Neural crest cell (in vitro differentiated cells): ENCODE measurements at regions not wholly inside any gene's neighbourhood (a gene's known extent, or its start where the extent isn't known, plus 50 kb on each side); places are given as distances from the start of the nearest gene placed in this dataset.

Experiments used
- DNase-seq: peaks from one replicate; pipeline ENCODE4 v3.0.0; 2021; ENCODE audit warnings: low read depth, mixed read lengths, low spot score
- H3K27ac Mint-ChIP-seq: one replicate; pipeline ENCODE4 v1.8.0; 2021; ENCODE audit warnings: mild to moderate bottlenecking, mixed read lengths; ENCODE audit not compliant: unreplicated experiment
- H3K27me3 Mint-ChIP-seq: 2 replicates; pipeline ENCODE4 v1.8.0; 2021; ENCODE audit warnings: low read depth, mild to moderate bottlenecking, mixed read lengths
- H3K36me3 Mint-ChIP-seq: 2 replicates; pipeline ENCODE4 v1.8.0; 2021; ENCODE audit warnings: low read depth, mild to moderate bottlenecking, mixed read lengths
- H3K4me1 Mint-ChIP-seq: 2 replicates; pipeline ENCODE4 v1.8.0; 2021; ENCODE audit warnings: mixed read lengths
- H3K4me3 Mint-ChIP-seq: one replicate; pipeline ENCODE4 v1.8.0; 2021; ENCODE audit warnings: mild to moderate bottlenecking, mixed read lengths
- H3K9me3 Mint-ChIP-seq: 2 replicates; pipeline ENCODE4 v1.8.0; 2021; ENCODE audit warnings: mixed read lengths
- TF ChIP-seq, protein P1 (sequence below): fragments of 200-600 bp; sonication (generic); conservative IDR thresholded peaks from 2 replicates; pipeline ENCODE4 v1.5.0; 2021; ENCODE audit warnings: antibody characterized with exemption, mild to moderate bottlenecking

DNA sequence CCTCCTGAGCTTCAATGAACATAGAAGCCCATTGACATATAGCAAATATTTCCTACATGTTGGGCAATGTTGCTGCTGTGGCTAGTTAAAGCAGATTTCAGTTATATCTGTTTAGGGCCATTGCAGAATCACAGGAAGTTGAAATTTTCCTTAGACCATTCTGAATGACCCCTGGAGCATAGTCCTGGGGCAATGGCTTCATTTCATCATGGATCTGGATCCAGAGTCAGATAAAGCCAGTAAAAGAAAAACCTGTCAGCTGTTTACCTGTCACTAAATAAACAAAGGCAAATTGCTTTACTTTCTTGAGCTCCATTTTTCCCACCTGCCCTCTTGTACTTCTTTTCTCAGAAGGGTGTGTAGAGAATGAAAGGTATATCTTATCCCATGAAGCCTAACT is 494.0 kb upstream of the MAP3K7 start:
- Mint-ChIP-seq H3K4me3 (no peak overlapping the region), H3K27ac (no peak overlapping the region), H3K4me1 (peaks cover 22% of the 10 kb centered on the region), H3K36me3 (no peaks in the 10 kb centered on the region), H3K9me3 (no peaks in the 10 kb centered on the region), H3K27me3 (no peaks in the 10 kb centered on the region)
- TF ChIP-seq, protein P1, sequence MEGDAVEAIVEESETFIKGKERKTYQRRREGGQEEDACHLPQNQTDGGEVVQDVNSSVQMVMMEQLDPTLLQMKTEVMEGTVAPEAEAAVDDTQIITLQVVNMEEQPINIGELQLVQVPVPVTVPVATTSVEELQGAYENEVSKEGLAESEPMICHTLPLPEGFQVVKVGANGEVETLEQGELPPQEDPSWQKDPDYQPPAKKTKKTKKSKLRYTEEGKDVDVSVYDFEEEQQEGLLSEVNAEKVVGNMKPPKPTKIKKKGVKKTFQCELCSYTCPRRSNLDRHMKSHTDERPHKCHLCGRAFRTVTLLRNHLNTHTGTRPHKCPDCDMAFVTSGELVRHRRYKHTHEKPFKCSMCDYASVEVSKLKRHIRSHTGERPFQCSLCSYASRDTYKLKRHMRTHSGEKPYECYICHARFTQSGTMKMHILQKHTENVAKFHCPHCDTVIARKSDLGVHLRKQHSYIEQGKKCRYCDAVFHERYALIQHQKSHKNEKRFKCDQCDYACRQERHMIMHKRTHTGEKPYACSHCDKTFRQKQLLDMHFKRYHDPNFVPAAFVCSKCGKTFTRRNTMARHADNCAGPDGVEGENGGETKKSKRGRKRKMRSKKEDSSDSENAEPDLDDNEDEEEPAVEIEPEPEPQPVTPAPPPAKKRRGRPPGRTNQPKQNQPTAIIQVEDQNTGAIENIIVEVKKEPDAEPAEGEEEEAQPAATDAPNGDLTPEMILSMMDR, result no peak
- no peak for DNase-seq

DNA sequence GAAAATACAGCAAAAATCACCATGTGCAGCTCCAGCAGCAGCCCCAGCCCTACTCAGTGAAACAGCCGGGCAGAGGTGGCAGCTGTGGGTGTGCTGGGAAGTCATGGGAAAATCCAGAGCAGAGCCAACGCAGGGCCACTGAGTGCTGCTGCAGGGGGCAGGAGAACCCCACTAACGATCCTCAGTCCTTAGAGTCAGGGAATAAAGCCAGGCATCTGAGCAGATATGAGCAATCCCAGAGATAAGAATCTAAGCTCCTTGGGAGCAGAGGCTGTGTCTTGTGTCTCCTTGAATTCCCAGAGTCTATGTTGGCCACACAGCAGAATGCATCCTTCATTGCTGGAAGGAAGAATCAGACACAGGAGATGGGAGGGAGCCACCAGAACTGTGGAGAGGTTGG is 493.1 kb upstream of the MAP3K7 start:
- Mint-ChIP-seq H3K27me3 (no peaks in the 10 kb centered on the region), H3K27ac (no peak overlapping the region), H3K4me3 (no peak overlapping the region), H3K4me1 (peaks cover 22% of the 10 kb centered on the region), H3K9me3 (no peaks in the 10 kb centered on the region), H3K36me3 (no peaks in the 10 kb centered on the region)
- TF ChIP-seq, protein P1, result no peak
- DNase-seq, result no peak

DNA sequence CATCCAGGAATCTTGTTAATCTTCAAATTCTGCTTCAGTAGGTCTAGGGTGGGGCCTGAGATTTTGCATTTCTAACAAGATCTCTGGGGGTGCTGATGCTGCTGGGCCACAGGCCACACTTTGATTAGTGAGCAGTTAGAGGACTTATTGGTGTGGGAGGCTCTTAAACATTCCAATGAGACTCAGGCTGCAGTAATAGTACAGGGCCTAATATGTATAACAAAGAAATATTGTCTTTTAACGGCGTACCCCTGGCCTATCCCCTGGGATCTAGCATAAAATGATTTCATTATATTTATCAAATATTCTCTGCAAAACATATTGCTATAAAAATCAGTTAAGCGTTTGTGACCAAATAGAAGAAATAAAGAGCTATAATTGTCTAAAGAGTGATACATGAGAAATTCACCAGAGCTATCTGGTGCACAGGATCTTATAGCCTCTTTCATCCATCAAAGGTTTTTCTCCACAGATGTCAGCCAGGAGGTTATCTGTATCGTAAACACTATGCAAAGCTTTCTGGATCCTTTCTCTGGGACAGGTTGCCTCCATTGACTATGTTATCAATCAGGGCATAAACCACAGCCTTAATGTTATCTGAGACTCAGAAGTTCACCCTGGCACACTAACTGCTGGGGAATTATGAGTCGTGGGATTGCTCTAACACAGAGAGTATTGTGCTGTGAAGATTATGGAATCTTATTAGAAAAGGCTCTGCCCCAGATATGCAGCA is 488.5 kb upstream of the MAP3K7 start:
- Mint-ChIP-seq H3K9me3 (peaks cover 2% of the 10 kb centered on the region), H3K36me3 (no peaks in the 10 kb centered on the region), H3K4me3 (no peak overlapping the region), H3K27me3 (no peaks in the 10 kb centered on the region), H3K27ac (no peak overlapping the region), H3K4me1 (no peaks in the 10 kb centered on the region)
- TF ChIP-seq, protein P1, result no peak
- no peak for DNase-seq

DNA sequence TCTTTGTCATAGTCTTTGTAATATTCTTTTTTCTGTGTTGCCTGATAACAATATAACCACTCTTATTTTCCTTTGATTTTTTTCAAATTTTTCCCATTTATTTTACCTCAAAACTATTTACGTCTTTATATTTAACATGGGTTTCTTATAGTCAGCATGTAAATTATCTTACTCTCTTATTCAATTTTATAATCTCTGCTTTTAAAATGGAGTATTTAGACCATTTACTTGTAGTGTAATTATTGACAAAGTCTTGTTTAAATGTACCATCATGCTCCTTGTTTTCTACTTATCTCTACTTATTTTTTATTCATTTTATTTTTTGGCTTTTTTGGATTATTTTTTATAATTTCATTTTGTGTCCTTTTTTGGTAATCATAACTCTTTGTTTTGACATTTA is 476.5 kb upstream of the MAP3K7 start:
- TF ChIP-seq, protein P1, result no peak
- H3K27ac Mint-ChIP-seq, result no peak overlapping the region
- peaks cover 16% of the 10 kb centered on the region for H3K9me3 Mint-ChIP-seq
- no peak for DNase-seq
- peaks cover 7% of the 10 kb centered on the region for H3K4me1 Mint-ChIP-seq
- H3K27me3 Mint-ChIP-seq, result no peaks in the 10 kb centered on the region
- H3K36me3 Mint-ChIP-seq, result peaks cover 3% of the 10 kb centered on the region
- H3K4me3 Mint-ChIP-seq, result no peak overlapping the region

DNA sequence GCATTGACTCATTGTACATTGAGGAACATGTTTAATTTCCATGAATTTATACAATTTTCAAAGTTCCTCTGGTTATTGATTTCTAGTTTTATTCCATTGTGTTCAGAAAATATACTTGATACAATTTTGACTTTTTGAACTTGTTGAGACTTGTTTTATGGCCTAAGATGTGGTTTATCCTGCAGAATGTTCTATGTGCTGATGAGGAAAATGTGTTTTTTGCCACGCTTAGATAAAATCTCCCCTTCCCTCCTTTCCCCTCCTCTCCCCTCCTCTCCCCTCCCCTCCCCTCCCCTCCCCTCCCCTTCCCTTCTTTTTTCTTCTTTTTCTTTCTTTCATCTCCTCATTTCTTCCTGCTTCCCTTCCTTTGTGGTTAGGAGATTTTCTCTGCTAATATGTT is 470.8 kb upstream of the MAP3K7 start:
- TF ChIP-seq, protein P1, result no peak
- H3K4me1 Mint-ChIP-seq, result peaks cover 4% of the 10 kb centered on the region
- H3K4me3 Mint-ChIP-seq, result no peak overlapping the region
- no peaks in the 10 kb centered on the region for H3K27me3 Mint-ChIP-seq
- H3K27ac Mint-ChIP-seq, result no peak overlapping the region
- DNase-seq, result no peak
- H3K36me3 Mint-ChIP-seq, result peaks cover 19% of the 10 kb centered on the region
- peaks cover 29% of the 10 kb centered on the region for H3K9me3 Mint-ChIP-seq
